NCI-H748 (cell line): ENCODE measurements at regions not wholly inside any gene's neighbourhood (a gene's known extent, or its start where the extent isn't known, plus 50 kb on each side); places are given as distances from the start of the nearest gene placed in this dataset.

Experiments
- DNase-seq: peaks from one replicate; lab custom pipeline; 2025; ENCODE audit not compliant: unreplicated experiment; lab: John Stamatoyannopoulos, UW

DNA sequence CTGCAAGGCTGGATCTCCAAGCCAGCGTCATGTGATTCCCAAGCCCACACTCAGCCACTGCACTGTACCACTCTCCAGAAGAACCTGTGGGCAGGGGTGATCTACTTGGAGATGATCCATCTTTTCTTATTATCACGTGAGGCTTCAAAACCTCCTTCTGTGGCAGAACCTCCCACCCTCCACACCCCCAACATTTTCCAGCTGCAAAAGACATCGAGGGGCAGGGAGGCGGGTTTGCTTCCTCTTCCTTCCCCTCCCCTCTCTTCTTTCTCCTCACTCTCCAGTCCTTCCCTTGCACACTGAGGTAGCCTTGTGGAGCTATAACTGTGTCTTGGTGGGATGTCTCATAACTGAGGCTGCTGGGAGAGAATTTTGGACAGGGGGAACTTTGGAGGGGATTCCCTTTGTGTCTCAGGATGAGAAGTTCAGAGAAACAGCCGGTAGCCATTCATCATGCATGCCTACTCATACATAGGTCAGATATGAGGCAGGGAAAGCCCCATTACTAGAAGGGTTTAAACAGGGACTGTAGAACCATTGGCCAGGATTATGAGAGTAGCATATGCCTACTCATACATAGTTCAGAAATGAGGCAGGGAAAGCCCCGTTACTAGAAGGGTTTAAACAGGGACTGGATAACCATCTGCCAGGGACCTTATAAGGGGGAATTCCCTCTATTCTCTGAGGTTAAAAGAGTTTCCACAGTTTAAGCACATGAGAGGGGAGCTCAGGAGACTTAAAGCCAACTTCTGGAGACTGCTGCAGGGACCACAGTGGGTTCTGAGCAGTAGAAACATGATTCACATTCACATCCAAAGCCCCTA is 420.7 kb upstream of the CADM1 start:
- DNase-seq: no peak

DNA sequence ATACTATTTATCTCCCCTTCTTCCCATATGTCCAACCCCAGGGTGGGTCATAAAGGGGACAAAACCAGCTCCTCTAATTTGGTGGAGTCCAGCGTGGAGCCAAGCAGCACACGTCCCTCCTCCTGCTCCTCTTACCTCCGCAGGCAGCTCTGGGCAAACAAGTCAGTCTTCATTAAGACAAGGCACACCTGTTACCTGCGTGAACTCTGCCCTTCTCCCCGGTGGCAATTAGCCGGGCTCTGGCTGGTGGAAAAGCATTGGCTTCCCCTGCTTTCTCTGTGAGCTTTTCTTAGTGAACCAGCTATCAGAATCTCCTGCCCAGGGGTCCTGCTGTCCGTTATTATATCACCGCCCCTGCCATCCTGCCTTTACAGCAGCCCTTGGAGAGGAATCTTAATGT is 418.7 kb upstream of the CADM1 start:
- peak; percentile 74 for DNase-seq

DNA sequence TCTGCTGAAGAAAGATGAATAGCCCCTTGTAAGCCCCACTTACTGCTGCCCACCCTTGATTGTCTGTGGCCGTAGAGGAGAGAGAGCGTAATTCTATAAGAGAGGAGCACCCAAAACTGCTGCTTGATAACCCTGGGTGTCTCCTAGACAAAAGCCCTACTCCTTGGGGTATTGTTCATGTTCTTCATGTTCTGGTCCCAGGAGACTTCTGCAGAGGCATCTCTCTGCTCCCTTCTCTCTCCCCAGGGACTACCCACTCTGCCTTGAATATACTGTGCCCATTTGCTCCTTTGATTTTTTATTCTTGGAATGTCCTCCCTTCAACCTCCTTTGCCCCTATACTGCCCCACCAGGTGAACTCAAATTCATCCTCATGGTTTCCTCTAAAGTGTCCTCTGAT is 417.8 kb upstream of the CADM1 start:
- no peak for DNase-seq

DNA sequence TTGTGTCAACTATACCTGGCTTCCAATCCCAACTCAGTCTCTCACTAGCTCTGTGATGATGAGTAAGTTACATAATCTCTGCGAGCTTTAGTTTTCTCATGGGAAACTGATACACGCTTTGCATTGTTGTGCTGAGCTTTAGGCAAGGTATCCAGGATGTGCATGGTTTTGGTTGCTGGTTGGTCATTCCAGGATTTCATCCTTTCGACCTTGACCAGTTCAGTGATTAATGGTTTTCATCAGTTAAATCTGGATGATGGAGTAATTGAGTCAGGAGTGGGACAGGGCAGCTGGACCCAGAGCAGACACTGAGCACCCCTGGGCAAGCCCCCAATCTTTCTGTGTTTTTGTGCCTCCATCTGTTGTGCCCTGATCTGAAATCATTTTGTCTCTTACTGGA is 417.3 kb upstream of the CADM1 start:
- no peak for DNase-seq

DNA sequence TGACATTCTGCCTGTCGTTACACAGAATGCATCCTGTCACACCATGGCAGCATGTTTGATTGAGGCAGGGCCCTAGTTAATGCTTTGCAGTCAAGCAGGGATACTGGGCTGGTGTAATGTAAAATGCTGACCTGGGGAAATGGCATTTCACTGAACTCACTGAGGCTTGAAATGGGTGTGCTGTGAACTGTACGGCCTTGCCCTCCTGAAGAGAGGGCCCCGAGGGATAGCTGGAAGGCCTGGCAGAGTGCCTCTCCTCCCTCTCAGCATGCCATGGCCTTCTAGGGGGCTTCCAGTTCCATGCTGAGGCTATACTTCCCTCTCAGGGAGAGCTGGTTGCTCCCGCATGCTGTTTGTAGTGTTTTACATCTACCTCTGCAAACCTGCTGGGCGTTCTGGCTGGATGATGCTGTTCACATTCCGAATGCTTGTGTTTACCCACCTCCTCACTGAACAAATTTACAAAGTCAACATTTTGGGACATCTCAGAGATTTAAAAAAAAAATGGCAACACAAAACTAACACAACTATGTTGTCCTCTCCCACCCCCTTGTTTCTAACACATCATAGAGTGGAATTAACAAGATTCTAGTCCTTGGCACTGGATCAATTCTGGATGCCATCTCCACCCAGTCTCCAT is 416.7 kb upstream of the CADM1 start:
- peak; percentile 66 for DNase-seq

DNA sequence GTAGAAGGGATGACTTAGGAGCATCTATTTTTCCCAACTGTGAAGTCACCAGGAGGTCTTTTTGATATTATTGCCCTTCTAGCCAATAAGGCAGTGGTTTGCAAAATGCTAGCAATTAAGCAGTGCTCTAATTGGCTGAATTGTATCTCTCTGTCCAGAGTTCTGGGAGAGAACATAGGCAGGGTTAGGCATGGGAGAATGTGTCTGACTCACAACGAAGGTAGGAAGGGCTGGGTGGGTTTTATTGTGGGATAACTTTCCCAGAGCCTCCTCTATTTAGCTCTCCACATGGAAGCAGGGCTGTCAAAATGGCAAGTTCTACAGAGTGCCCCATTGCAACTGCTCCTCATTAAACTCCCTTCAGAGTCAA is 415.9 kb upstream of the CADM1 start:
- no peak for DNase-seq

DNA sequence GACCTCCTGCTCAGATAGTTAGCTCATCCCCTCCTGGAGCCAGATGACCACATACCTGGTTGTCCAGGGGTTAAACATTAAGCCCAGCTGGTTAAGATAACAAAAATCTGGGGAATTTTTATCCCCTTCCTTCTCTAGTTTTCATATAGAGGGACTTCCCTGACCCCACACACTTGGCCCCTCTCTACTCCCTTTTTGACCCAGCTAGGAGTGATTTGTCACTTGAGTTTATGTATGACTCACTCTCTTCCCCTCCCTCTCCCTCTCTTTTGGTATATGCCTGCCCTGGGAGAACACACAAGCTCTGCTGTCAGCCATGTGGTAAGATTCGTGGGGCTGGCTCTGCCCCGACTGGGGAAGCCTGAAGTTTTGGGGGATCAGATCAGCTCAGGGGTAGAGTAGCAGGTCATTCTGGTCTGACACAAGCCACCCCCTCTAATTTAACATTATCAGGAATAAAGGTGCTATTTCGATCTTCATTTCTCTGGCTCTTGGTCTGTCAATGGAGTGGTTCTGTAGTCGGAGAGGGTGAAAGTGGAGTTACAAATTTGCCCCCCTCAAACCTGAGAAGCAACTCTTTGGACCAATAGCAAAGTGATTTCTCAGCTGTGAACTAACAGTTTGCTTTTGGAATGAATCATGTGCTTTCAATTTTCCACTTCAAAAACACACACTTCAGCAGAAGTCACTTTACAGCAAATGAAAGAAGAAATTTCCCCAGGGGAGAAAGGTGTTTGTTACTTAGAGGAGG is 415.3 kb upstream of the CADM1 start:
- no peak for DNase-seq

DNA sequence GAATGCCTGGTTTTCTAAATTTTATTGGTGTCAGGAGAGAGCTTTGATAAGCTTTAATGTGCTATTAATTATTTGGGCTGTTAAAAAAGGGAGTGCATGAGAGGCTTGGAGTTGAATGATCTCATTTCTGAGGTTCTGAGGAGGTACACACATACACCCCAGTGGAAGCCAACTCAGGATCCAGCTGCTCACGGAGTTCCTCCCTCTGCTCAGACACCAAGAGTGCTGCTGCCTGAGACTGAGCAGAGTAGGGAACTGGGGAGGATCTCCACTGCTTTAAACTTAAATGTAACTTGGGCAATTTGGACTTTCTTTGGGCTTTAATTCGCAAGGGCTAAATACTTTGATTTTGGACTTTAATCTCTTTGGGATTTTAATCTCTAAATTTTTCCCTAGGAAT is 414.4 kb upstream of the CADM1 start:
- DNase-seq: no peak

DNA sequence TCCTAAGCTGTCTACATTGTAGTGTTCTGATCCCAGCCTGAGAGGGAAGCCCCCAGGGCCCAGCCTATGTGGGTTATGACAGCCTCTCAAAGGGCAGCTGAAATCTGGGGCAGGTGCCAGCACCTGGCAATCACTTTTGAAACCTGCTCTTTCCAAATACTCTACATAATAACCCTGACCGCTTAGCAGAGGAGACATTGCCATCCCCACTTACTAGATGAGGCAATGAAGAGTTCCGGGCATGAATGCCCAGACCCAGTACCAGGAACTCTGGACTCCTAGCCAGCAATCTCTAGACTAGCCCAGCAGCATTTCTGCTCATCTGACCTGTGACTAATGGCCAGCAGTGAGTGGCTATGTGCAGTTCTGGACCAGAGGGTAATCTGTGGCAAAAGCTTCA is 412.4 kb upstream of the CADM1 start:
- DNase-seq: peak; percentile 58

DNA sequence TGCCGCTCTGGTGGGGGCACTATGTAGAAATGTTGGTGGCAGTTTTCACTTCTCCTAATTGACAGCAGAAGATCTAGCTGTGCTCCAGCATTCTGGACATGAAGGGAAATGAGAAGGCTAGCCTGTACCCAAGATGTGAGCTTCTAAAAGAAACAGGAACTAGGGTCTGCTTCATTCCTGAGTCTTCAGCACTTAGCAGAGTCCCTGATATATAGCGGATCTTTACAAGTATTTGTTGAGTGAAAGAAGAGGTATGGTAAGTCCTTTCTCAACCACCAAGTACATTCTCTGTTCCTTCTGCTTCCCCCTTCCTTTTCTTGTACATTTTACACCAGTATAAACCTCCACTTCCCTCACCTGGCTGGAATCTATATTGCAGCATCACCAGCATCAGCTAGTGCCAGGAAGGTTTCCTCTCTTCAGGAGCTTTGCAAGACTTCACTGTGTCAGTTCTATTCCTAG is 408.3 kb upstream of the CADM1 start:
- peak; percentile 46 for DNase-seq

DNA sequence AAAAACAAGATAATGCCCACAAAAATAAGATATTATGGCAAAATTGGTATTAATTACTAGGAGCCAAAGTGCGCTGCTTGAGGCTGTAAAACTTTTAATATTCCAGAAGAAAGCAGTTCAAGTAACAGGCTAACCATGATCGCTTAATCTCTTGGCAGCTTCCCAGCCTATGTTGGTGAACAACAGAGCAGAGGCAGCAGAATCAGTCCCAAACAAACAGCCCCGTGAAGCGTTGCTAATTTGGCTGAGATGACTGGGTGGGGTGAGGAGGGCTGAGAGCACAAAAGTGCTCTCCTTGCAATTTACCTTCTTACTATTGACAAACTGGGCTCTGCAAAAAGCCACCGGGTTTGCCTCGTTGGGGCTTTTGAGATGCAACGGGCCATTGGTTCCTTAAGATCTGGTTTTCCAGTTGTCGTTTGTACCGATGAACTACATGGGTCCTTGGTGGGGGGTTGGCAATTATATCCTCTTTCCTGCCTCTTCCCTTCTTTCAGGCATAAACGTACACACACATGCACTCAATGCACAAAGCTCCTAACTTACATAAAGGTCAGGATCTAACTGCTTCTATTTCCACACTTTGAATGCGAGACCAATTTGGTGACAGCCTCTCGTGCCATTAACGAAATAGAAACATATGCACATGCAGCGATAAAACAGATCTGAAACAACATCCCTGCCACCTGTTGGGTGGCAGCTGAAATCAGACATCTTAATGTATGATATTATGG is 407.6 kb upstream of the CADM1 start:
- peak; percentile 96 for DNase-seq

DNA sequence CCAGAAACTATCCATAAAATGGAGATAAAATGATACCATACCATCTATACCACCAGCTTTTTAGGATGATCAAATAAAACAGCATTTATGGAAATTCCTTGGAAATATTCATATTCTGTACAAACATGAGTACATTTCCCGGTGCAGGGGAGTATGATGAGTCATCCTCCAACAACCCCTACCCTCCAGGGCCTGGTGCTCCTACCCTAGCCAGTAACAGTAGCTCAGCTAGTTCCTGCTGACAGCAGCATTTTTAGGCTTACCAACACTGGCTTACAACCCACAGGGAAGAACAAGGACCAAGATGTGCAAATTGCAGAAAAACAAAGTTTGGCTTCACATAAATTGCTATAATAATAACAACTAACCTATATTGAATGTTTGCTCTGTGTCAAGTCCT is 406.2 kb upstream of the CADM1 start:
- no peak for DNase-seq

DNA sequence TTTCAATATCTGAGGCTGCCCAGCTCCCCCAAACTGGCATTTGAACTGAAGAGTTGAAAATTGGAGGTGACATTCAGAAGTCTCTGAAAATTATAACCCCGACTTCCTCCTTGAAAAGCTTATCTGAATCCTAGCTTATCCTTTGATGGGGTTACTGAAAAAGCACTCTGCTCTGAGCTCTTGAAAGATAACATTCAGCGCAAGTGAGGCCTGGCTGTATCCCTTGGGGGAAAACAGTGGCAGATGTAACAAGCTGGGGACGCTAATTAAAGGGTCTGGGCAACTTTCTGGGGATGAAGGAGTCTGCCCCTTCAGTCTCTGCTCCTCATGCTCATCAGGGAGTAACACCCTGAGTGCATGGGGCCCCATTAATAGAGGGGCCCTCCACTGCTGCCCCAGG is 402.0 kb upstream of the CADM1 start:
- no peak for DNase-seq

DNA sequence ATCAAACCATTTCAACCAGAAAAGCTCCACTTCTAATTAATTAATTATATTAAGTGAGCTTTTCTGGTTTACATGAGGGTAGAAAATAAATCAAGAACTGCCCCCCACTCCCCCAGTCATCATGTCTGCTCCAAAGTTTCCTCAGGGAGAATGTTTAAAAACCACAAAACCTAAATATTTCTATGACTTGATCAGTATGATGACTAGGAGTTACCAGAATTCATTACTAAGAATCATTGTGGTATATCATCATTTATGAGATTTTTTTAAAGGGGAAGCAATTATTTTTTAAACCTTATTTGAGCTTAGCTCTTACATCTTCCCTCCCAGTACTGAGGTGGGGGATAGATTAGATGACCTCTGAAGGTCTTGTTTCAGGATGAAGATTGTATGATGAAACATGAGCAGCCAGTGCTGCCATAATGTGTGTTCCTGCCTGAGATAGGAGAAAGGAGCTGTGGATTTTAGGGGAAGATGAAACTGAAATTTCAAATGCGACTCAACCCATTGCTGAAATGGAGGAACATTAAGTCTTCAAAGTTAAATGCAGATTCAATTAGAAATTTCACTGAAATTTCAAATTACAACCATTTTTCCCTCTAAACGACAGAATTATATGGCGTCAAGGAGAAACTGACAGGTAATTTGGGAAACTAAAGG is 401.3 kb upstream of the CADM1 start:
- DNase-seq: no peak

DNA sequence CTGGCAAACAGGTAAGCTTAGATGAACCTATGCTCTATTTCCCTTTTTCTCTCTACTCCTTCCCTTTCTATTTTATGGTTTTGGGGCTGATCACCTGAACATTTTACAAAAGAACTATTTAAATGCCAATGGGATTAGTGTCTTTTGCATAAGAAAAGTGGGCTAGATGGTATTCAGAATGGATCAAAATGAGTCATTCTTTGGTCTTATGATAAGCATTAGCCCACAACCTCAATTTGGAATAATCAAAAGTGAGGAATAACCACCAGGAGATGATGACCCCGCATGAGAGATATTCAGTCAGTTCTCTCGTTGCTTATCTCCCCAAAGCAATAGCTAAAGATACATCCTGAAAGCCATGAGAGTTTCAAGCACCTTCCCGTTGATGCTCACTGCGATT is 399.0 kb upstream of the CADM1 start:
- DNase-seq: no peak

DNA sequence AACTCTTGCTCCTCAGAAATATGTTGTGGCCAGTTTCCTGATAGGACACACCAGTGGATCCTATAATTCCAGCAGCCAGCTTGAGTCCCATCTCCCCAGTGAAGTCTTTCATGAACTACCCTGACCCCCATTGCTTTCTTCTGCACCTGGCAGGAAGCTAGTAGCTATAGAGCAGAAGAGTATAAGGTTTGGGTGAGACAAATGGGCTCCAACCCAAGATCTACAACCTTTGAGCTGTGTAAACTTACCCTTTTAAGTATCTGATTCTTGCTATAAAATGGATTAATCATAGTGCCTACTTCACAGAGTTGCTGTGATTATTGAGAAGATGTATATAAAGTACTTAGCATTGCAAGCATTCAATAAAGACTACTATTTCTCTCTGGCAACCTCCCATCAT is 396.9 kb upstream of the CADM1 start:
- DNase-seq: no peak

DNA sequence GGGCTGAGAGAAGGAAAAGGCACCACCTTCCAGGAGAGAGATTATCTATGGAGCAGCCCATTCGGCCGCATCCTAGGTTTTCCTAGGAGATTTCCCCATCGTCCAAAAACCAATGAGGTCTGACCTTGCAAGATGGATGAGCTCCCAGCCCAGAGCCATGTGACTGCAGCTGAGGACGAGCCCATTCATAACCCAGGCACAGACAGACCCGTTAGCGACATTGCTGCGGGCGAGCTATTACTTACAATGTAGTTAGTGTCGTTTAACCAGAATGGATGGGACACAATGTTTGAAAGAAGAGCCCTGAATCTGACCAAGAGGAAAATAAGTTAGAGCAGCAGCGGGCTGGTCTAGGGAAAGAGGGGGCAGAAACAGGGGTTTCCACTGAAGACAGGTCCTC is 395.9 kb upstream of the CADM1 start:
- no peak for DNase-seq

DNA sequence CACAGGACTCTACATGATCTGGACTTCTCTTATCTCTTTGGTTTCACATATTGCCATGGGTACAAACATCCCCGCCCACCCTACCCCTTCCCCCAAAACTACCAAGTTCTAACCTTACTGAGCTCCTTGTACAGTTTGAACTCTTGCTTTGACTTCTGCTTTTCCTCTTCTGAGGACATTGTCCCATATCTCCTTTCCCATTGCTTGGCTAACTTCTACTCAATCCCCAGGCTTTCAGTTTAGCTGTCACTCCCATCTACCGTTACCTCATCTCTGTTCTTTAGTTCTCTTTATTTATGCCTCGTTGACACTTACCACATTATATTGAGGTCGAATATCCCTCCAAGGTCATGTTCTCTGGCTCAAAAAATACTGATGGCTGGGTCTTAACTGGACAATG is 393.5 kb upstream of the CADM1 start:
- DNase-seq: no peak

DNA sequence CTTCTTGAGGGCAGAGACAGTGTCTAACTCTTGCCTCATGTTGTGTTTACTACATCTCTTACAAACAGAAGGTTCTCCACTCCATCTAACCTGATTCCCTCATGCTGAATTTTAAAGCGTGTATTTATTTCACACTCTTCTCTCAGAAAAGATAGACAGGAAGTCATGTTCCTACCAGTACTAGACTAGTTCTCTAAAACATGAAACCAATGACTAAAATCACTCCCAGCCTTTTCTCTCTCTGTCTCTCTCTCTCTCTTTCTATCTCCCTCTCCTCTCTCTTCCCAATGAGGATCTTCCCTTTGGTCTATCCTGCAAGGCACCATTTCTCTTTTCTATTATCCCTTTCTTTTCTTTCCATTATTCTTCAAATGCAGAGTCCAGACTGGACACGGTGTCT is 391.9 kb upstream of the CADM1 start:
- no peak for DNase-seq

DNA sequence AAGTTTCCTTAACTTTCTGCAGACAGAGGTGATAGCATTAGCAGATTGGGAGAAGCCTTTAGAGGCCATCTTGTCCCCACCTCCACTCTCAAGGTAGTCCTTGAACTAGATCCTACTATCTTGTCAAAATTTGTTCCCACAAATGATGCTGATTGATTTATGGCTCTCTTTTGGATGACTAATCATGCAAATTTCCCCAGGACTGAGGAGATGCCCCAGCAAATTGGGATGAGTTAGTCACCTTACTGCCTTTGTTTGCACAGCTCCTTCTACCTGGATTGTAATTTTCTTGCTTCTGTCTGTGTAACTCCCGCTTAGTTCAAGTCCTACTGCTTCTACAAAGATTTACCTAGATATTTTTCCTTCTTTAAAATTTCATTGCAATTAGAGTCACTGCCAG is 391.4 kb upstream of the CADM1 start:
- DNase-seq: no peak

DNA sequence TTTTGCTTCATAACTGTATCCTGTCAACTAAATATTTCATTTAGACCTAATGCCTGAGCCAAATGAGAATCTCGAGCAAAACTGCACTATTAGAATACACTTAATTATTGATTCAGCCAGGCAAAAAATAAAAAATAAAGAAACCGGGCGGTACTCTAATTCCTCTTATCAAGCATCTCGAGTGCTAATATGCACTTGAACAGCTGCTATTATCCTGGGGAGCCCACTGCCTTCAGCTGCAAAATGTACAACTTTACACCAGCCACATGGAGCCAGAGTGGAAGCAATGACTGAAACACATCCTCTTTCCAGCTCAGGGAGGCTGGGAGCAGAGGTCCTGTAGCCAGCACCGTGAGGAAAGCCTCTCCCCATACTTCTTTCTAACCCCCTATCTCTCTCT is 390.0 kb upstream of the CADM1 start:
- no peak for DNase-seq
